HG03025 (cell line): ENCODE measurements at regions not wholly inside any gene's neighbourhood (a gene's known extent, or its start where the extent isn't known, plus 50 kb on each side); places are given as distances from the start of the nearest gene placed in this dataset.
"Not testable (repeated sequence)": the region's sequence is repeated elsewhere in the genome, so short reads cannot be mapped to it uniquely, and the experiment has no call there.

Experiments used
- ATAC-seq: cut with Tn5 transposase; IDR thresholded peaks from one replicate; pipeline ENCODE4 v1.9.1; 2021; ENCODE audit warnings: mild to moderate bottlenecking, moderate library complexity; ENCODE audit not compliant: unreplicated experiment, low FRiP score

- ATAC-seq: peak; percentile 27
Observed at GRCh38 chr14:106000029-106000511, 473.7 kb downstream of the TMEM121 start.

GRCh38 chr14:106001277-106001676 is 474.9 kb downstream of the TMEM121 start:
- not testable (repeated sequence) for ATAC-seq

- no peak for ATAC-seq
Observed at GRCh38 chr14:106003351-106003750, 477.0 kb downstream of the TMEM121 start.

- not testable (repeated sequence) for ATAC-seq
Observed at GRCh38 chr14:106004937-106005795, 478.8 kb downstream of the TMEM121 start.

- ATAC-seq: not testable (repeated sequence)
Observed at GRCh38 chr14:106006043-106006442, 479.7 kb downstream of the TMEM121 start.

GRCh38 chr14:106006716-106007115 is 480.3 kb downstream of the TMEM121 start:
- not testable (repeated sequence) for ATAC-seq

- ATAC-seq: no peak
Observed at GRCh38 chr14:106010783-106011182, 484.4 kb downstream of the TMEM121 start.

- not testable (repeated sequence) for ATAC-seq
Observed at GRCh38 chr14:106011631-106012360, 485.4 kb downstream of the TMEM121 start.

GRCh38 chr14:106012361-106012725 is 486.0 kb downstream of the TMEM121 start:
- not testable (repeated sequence) for ATAC-seq

- ATAC-seq: no peak
Observed at GRCh38 chr14:106013879-106014376, 487.5 kb downstream of the TMEM121 start.

- ATAC-seq: not testable (repeated sequence)
Observed at GRCh38 chr14:106017952-106018351, 491.6 kb downstream of the TMEM121 start.

- ATAC-seq: no peak
Observed at GRCh38 chr14:106021832-106022231, 495.4 kb downstream of the TMEM121 start.

- not testable (repeated sequence) for ATAC-seq
Observed at GRCh38 chr14:106022648-106023047, 496.3 kb downstream of the TMEM121 start.

GRCh38 chr14:106023411-106023810 is 497.0 kb downstream of the TMEM121 start:
- ATAC-seq: no peak

- ATAC-seq: no peak
Observed at GRCh38 chr14:106024983-106025604, 498.7 kb downstream of the TMEM121 start.

- no peak for ATAC-seq
Observed at GRCh38 chr14:106026026-106026425, 499.6 kb downstream of the TMEM121 start.

GRCh38 chr14:106027759-106028158 is 501.4 kb downstream of the TMEM121 start:
- ATAC-seq: not testable (repeated sequence)

- ATAC-seq: no peak
Observed at GRCh38 chr14:106029959-106030358, 503.6 kb downstream of the TMEM121 start.

GRCh38 chr14:106037380-106037779 is 511.0 kb downstream of the TMEM121 start:
- ATAC-seq: no peak

- no peak for ATAC-seq
Observed at GRCh38 chr14:106038263-106038662, 511.9 kb downstream of the TMEM121 start.

- no peak for ATAC-seq
Observed at GRCh38 chr14:106039400-106039799, 513.0 kb downstream of the TMEM121 start.
